8988T (cell line): ENCODE measurements at regions not wholly inside any gene's neighbourhood (a gene's known extent, or its start where the extent isn't known, plus 50 kb on each side); places are given as distances from the start of the nearest gene placed in this dataset.

ENCODE experiments used
- DNase-seq: peaks from one replicate; pipeline ENCODE4 v3.0.0; 2011

- no peak for DNase-seq
Observed at GRCh38 chr6:144855375-144855774, 570.2 kb downstream of the UTRN start.

- DNase-seq: no peak
Observed at GRCh38 chr6:144855812-144856531, 570.8 kb downstream of the UTRN start.

GRCh38 chr6:144856622-144857021 is 571.5 kb downstream of the UTRN start:
- no peak for DNase-seq

- no peak for DNase-seq
Observed at GRCh38 chr6:144857086-144857485, 572.0 kb downstream of the UTRN start.

- DNase-seq: no peak
Observed at GRCh38 chr6:144862769-144863168, 577.6 kb downstream of the UTRN start.

- DNase-seq: no peak
Observed at GRCh38 chr6:144867761-144868160, 582.6 kb downstream of the UTRN start.

- DNase-seq: no peak
Observed at GRCh38 chr6:144870782-144871181, 585.6 kb downstream of the UTRN start.

- DNase-seq: no peak
Observed at GRCh38 chr6:144873623-144874378, 588.7 kb downstream of the UTRN start.

- DNase-seq: no peak
Observed at GRCh38 chr6:144876689-144877088, 591.6 kb downstream of the UTRN start.

- DNase-seq: no peak
Observed at GRCh38 chr6:144877118-144877517, 592.0 kb downstream of the UTRN start.

GRCh38 chr6:144878577-144878976 is 593.4 kb downstream of the UTRN start:
- no peak for DNase-seq

- no peak for DNase-seq
Observed at GRCh38 chr6:144879436-144879835, 594.3 kb downstream of the UTRN start.

GRCh38 chr6:144882425-144882824 is 597.3 kb downstream of the UTRN start:
- no peak for DNase-seq

- no peak for DNase-seq
Observed at GRCh38 chr6:144883915-144884314, 598.8 kb downstream of the UTRN start.

- DNase-seq: no peak
Observed at GRCh38 chr6:144885817-144886216, 600.7 kb downstream of the UTRN start.

- no peak for DNase-seq
Observed at GRCh38 chr6:144886682-144887081, 601.5 kb downstream of the UTRN start.

GRCh38 chr6:144888621-144889020 is 603.5 kb downstream of the UTRN start:
- no peak for DNase-seq

- DNase-seq: no peak
Observed at GRCh38 chr6:144893680-144894151, 608.6 kb downstream of the UTRN start.

GRCh38 chr6:144894240-144894639 is 609.1 kb downstream of the UTRN start:
- no peak for DNase-seq

GRCh38 chr6:144895313-144896278 is 610.5 kb downstream of the UTRN start:
- DNase-seq: no peak

- DNase-seq: no peak
Observed at GRCh38 chr6:144896289-144896688, 611.2 kb downstream of the UTRN start.

GRCh38 chr6:144896871-144897270 is 611.7 kb downstream of the UTRN start:
- DNase-seq: no peak

- no peak for DNase-seq
Observed at GRCh38 chr6:144897441-144897921, 612.3 kb downstream of the UTRN start.
